ENCODE measurements at regions not wholly inside any gene's neighbourhood (a gene's known extent, or its start where the extent isn't known, plus 50 kb on each side); places are given as distances from the start of the nearest gene placed in this dataset.
"Not testable (repeated sequence)": the region's sequence is repeated elsewhere in the genome, so short reads cannot be mapped to it uniquely, and the experiment has no call there.

GRCh38 chr9:135403733-135404450 is 75.7 kb upstream of the PPP1R26 start:
- no peak overlapping the region for H3K27ac ChIP-seq
- no peak overlapping the region for H3K4me2 ChIP-seq
- no peak for DNase-seq (ENCODE audit: low spot score)
- no peaks in the 10 kb centered on the region for H3K36me3 ChIP-seq (replicated peaks; ENCODE audit: insufficient read depth, low read depth)
- H3K9me2 ChIP-seq (replicated peaks; ENCODE audit: insufficient read depth) = no peaks in the 10 kb centered on the region
- H4K20me1 ChIP-seq (ENCODE audit: insufficient read depth, poor library complexity, severe bottlenecking) = no peaks in the 10 kb centered on the region
- WGBS (ENCODE audit: low lambda C conversion rate, missing lambda C conversion rate) = 74% methylated on average over 11 of the region's 11 CpGs
- H3K4me3 ChIP-seq = no peak overlapping the region
- H3K4me1 ChIP-seq (ENCODE audit: insufficient read depth) = no peaks in the 10 kb centered on the region
- no peaks in the 10 kb centered on the region for H3K9me3 ChIP-seq (ENCODE audit: low read depth)
- no peaks in the 10 kb centered on the region for H3K79me2 ChIP-seq
- H3K27me3 ChIP-seq = peaks cover 3% of the 10 kb centered on the region
- no peak overlapping the region for H2AFZ ChIP-seq
- no peak for TF ChIP-seq EZH2phosphoT487 (IDR thresholded peaks at IDR 0.05; ENCODE audit: low read depth, severe bottlenecking, unreplicated experiment)
- no peak for TF ChIP-seq CTCF (IDR thresholded peaks at IDR 0.05; ENCODE audit: poor library complexity)
- TF ChIP-seq EZH2 (IDR thresholded peaks at IDR 0.05; ENCODE audit: borderline replicate concordance) = no peak

- WGBS (ENCODE audit: low lambda C conversion rate, missing lambda C conversion rate) = 91% methylated on average over 22 of the region's 23 CpGs
- no peak for DNase-seq (ENCODE audit: low spot score)
- no peak overlapping the region for H3K4me2 ChIP-seq
- H3K4me1 ChIP-seq (ENCODE audit: insufficient read depth) = no peaks in the 10 kb centered on the region
- no peaks in the 10 kb centered on the region for H3K79me2 ChIP-seq
- no peaks in the 10 kb centered on the region for H4K20me1 ChIP-seq (ENCODE audit: insufficient read depth, poor library complexity, severe bottlenecking)
- no peaks in the 10 kb centered on the region for H3K9me2 ChIP-seq (replicated peaks; ENCODE audit: insufficient read depth)
- no peaks in the 10 kb centered on the region for H3K9me3 ChIP-seq (ENCODE audit: low read depth)
- no peak overlapping the region for H3K27ac ChIP-seq
- H3K4me3 ChIP-seq = no peak overlapping the region
- peaks cover 3% of the 10 kb centered on the region for H3K27me3 ChIP-seq
- TF ChIP-seq CTCF (IDR thresholded peaks at IDR 0.05; ENCODE audit: poor library complexity) = no peak
- no peak for TF ChIP-seq EZH2phosphoT487 (IDR thresholded peaks at IDR 0.05; ENCODE audit: low read depth, severe bottlenecking, unreplicated experiment)
- TF ChIP-seq EZH2 (IDR thresholded peaks at IDR 0.05; ENCODE audit: borderline replicate concordance) = no peak
- H2AFZ ChIP-seq = no peak overlapping the region
- no peaks in the 10 kb centered on the region for H3K36me3 ChIP-seq (replicated peaks; ENCODE audit: insufficient read depth, low read depth)
Observed at GRCh38 chr9:135404451-135405144, 75.0 kb upstream of the PPP1R26 start.

- H3K9me2 ChIP-seq (replicated peaks; ENCODE audit: insufficient read depth); H2AFZ ChIP-seq; H4K20me1 ChIP-seq (ENCODE audit: insufficient read depth, poor library complexity, severe bottlenecking); H3K36me3 ChIP-seq (replicated peaks; ENCODE audit: insufficient read depth, low read depth); DNase-seq (ENCODE audit: low spot score); H3K27ac ChIP-seq; H3K79me2 ChIP-seq; H3K9me3 ChIP-seq (ENCODE audit: low read depth); H3K4me1 ChIP-seq (ENCODE audit: insufficient read depth); H3K27me3 ChIP-seq; H3K4me3 ChIP-seq; H3K4me2 ChIP-seq: not testable (repeated sequence)
- 97% methylated on average over 12 of the region's 12 CpGs for WGBS (ENCODE audit: low lambda C conversion rate, missing lambda C conversion rate)
Observed at GRCh38 chr9:135405145-135405464, 74.5 kb upstream of the PPP1R26 start.

- Histone ChIP-seq H3K27ac (no peak overlapping the region), H3K4me3 (no peak overlapping the region), H3K4me1 (ENCODE audit: insufficient read depth) (no peaks in the 10 kb centered on the region), H3K4me2 (no peak overlapping the region), H3K9me2 (replicated peaks; ENCODE audit: insufficient read depth) (no peaks in the 10 kb centered on the region), H2AFZ (no peak overlapping the region), H3K36me3 (replicated peaks; ENCODE audit: insufficient read depth, low read depth) (no peaks in the 10 kb centered on the region), H3K9me3 (ENCODE audit: low read depth) (no peaks in the 10 kb centered on the region), H3K27me3 (peaks cover 3% of the 10 kb centered on the region), H3K79me2 (no peaks in the 10 kb centered on the region), H4K20me1 (ENCODE audit: insufficient read depth, poor library complexity, severe bottlenecking) (no peaks in the 10 kb centered on the region)
- TF ChIP-seq EZH2 (IDR thresholded peaks at IDR 0.05; ENCODE audit: borderline replicate concordance) (no peak), CTCF (IDR thresholded peaks at IDR 0.05; ENCODE audit: poor library complexity) (no peak), EZH2phosphoT487 (IDR thresholded peaks at IDR 0.05; ENCODE audit: low read depth, severe bottlenecking, unreplicated experiment) (no peak)
- DNase-seq (ENCODE audit: low spot score) = no peak
- WGBS (ENCODE audit: low lambda C conversion rate, missing lambda C conversion rate) = 86% methylated on average over 14 of the region's 14 CpGs
Observed at GRCh38 chr9:135408476-135409254, 70.9 kb upstream of the PPP1R26 start.
